Activated gamma-delta T cell treated with Interleukin-2 at 50 U/mL for 16 hours (primary cell): ENCODE measurements at regions not wholly inside any gene's neighbourhood (a gene's known extent, or its start where the extent isn't known, plus 50 kb on each side); places are given as distances from the start of the nearest gene placed in this dataset.

ENCODE experiments used
- DNase-seq: peaks from one replicate; pipeline ENCODE4 v3.0.0-alpha.2; 2020

GRCh38 chr13:91178099-91178498 is 169.4 kb upstream of the MIR17HG start:
- DNase-seq, result no peak

DNA sequence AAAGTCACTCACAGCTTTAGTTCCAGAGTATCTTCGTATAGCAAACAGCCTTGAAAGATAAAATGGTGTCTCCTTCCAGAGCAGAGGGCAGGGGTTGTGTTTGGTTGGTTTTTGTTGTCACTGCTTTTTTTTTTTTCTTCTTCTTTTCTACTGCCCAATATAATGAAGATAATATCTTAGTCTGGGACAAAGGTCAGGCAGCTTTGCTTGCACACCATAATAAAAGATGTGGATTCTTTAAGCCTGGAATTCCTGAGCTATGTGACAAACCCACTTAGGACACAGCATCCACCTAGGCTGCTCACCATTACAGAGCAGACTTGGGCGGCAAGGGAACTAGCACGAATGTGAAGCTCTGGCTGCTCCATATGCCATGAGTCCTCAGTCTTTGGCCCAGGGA is 165.6 kb upstream of the MIR17HG start:
- no peak for DNase-seq

- DNase-seq, result no peak
These were observed 163.1 kb upstream of the MIR17HG start for GRCh38 chr13:91184244-91184926.

DNA sequence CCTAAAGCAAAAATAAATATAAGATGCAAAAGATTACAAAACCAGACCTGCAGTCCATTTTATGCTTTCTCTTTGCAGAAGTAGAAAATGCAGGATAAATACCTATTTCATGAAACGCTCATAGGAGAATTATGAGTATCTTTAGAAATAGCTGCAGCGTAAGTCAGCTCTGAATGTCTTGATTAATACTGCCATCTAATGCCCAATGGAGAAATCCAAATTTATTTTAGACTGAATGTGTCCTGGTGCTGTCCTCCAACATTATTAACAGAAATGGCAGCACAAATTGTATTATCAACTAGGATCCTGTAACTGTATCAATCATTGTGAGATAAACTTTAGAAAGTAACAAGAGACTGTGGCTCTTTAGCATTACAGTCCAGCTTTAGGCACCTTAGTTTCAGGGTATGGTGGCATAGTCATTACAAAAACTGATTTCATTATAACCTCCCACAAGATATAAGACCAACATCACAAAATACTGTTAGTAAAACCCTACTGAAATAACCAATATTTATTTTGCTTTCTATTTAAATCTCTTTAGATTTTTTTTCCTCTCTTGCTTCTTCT is 162.1 kb upstream of the MIR17HG start:
- DNase-seq, result no peak

GRCh38 chr13:91187522-91187921 is 160.0 kb upstream of the MIR17HG start:
- no peak for DNase-seq

DNA sequence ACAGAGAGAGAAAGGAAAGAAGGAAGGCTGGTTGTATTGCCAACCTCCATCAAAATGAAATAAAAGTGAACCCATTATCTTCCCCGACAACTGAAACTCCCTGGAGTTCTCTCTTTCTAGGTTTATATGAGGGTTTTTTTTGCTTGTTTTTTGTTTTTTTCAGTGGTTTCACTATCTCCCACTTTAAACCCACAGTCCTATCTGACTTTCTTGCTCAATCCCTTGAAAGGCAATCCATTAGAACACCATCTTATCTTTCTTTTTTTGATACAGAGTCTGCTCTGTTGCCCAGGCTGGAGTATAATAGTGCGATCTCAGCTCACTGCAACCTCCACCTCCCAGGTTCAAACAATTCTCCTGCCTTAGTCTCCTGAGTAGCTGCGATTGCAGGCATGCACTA is 158.0 kb upstream of the MIR17HG start:
- no peak for DNase-seq

DNA sequence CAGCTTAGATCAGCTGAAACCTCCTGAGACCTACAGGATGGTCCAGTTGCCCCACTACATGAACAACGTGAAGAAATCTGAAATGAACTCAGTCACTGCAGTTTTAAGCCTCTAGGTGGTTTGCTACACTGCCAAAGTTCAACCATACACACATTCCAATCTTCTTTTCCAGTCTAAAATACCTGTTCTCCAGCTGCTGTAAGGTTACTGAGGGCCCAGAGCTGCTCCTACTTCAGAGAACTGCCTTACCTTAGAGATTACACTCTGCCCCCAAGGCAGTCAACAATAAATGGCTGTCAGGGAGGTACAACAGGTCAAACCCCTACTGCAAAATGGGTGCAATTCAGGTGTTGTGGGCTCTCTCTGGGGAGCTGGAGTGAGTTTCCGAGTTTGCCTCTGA is 154.1 kb upstream of the MIR17HG start:
- no peak for DNase-seq

DNA sequence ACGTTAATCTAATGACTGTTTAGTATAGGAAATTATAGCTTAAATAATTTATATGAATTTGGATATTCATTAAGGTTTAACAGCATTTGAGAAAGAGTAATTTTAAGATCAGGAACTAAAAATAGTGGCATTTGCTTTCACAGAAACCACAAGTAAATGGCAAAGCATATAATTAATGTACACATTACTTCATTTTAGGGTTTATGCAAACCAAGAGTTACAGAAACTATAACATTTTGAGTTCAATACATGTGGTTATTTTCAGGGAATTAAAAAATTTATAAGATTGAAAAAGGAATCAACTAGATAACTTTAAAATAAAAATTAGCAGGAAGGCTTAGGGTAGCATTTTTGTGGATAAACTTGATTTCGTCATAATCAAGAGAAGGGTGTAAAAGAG is 151.7 kb upstream of the MIR17HG start:
- no peak for DNase-seq

DNA sequence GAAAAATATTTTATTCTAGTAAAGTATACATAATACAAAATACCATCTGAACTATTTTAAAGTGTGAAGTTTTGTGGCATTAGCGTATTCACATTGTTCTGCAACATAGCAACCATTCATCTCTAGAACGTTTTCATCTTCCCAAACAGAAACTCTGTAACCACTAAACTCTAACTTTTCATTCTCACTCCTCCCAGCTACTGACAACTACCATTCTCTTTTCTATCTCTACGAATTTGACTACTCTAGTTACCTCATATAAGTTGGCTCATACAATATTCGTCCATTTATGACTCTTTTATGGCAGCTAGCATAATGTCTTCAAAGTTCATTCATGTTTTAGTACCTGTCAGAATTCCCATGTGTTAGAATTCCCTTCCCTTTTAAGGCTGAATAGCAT is 150.5 kb upstream of the MIR17HG start:
- no peak for DNase-seq

- DNase-seq, result no peak
These were observed 147.6 kb upstream of the MIR17HG start for GRCh38 chr13:91199866-91200265.

GRCh38 chr13:91200486-91200885 is 147.0 kb upstream of the MIR17HG start:
- DNase-seq, result no peak

DNA sequence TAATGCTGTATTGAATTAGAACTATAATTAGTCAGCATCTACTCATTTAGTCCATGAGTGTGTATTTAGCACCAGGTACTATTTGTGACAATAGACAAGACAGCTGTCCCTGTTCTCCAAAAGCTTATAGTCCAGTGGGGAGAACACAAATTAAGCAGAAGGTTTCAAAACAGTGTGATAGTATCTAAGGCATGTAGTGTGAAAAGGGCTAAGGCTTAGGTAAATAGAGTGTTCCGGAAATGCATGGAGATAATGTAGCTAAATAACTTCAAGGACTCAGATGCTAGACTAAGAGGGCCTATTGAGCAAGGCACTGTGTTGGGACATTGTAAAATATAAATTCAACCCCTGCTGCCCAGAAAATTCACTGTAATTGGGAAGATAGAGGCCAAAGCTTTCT is 144.1 kb upstream of the MIR17HG start:
- DNase-seq, result no peak

DNA sequence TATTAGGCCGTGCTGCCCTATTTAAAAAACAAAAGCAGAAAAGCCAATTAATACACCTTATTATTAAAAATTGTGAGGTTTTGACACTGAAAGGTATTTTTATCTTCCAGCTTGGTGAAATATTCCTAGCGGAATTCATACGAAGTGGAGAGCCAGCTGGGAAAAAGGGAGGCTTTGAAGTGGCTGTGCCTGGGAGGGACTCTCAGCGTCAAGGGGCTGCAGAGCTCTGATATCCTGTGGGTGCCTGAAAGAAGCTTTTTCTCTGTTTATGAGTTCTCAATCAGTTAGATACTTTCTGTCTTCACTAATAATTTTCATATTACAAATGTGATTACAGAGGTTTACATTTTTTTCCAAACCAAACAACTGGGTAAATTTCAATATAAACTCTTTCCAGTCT is 140.2 kb upstream of the MIR17HG start:
- DNase-seq, result no peak

- no peak for DNase-seq
These were observed 136.0 kb upstream of the MIR17HG start for GRCh38 chr13:91211510-91211909.

DNA sequence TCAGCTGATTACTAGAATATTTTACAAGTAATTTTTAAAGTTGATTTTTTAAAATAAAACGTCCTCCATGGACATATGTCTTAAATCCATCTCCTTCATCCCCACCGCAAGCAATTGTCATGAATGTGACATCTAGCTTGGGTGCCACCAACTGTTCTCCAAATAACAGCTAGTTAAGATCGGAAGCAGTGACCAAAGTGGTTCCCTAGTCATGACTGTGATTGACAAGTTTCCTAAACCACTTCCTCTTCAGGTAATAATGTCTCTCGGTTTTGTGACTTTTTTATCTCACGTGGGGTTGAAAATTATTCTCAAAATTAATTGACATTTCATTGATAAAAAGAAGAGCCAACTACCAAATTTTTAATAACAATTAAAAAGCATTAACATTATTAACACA is 135.3 kb upstream of the MIR17HG start:
- DNase-seq, result no peak

DNA sequence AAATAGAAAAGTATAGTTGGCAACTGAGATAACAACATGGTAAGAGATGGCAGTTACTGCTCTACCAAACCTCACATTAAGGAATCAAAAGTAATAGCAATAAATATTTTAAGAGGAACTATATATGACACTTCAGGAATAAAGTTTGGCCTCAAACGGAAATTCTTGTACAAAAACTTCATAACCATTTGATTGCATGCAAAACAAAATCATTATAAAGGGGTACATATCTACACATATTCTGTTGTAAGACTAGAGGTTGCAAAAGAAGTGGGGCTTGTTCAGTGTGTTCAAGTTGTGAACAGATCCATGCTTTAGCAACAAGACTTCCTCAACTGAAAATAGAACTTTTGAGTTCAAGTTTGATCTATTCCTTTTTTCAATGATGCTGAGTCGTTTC is 133.5 kb upstream of the MIR17HG start:
- no peak for DNase-seq

DNA sequence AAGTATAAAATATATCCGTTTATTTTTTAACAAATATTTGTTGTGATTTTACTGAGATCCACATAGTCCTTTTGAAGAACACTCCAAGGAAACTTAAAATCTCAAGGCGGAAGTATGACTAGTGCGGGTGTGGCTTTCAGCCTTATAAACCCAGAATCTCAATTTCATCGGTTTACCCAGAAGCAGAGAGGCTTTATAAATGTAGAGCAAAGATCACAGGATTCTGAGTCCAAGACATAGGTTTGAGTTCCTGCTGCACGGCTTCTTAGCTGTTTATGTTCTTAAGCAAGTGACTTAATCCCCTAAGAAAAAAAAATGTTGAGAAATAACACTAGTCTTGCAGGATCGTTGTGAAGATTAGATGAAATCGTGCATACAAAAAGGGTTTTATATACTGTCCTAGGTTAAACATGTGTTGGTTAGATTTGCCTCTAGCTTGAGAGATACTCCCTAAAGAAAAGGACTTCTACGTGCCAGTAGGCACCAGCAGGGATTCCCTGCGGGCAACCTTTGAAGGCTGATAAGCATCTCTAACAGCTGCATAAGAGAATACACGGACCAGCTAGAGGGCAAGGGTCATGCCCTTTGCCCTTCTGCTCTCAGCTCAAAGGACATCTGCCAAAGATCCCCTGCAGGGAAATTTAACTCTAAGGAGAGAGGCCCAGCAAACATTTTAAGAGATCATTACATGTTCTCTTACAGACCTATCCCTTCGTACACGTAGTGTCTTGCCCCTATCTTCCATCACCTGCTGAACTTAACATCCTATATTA is 130.4 kb upstream of the MIR17HG start:
- DNase-seq, result no peak

DNA sequence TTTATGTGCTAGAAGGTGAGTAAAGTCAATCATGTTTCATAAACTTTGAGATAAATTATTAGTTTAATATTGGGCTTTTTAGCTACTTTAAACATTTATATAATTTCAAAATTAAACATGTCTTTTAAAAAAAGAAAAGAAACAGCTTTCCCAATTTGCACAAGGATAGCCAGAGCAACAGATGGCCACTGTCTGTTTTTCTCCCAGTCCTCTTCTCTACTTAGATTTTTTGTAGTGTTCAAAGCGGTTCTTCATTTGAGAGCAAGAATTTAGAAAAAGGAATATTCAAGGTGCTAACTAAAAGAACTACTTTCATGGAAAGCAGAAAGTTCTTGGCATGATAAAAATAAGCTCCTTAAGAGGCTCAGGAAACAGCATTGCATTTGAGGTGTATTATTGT is 128.3 kb upstream of the MIR17HG start:
- no peak for DNase-seq

DNA sequence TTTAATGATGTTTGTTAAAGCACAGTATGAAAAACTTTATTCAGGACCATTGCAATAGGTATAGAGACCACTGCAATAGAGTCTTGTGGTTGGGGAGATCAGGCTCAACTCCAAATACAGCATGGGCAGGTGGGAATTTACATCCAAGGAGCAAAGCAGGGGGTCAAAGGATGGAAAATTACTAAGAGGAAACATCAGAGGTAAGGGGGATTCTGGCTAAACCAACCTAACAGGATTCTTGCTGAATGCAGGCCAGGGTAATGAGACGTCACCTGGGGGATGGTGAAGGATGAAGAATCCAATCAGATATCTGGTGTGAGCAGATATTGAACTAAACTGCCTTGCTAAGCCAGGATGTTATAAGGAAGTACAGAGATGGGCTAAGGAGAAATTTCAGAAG is 126.6 kb upstream of the MIR17HG start:
- DNase-seq, result no peak

GRCh38 chr13:91228108-91228507 is 119.4 kb upstream of the MIR17HG start:
- no peak for DNase-seq

GRCh38 chr13:91228940-91229339 is 118.5 kb upstream of the MIR17HG start:
- no peak for DNase-seq

GRCh38 chr13:91232716-91233115 is 114.8 kb upstream of the MIR17HG start:
- no peak for DNase-seq

- DNase-seq, result no peak
These were observed 114.2 kb upstream of the MIR17HG start for GRCh38 chr13:91233291-91233690.

GRCh38 chr13:91236182-91236581 is 111.3 kb upstream of the MIR17HG start:
- DNase-seq, result no peak

- DNase-seq, result no peak
These were observed 110.6 kb upstream of the MIR17HG start for GRCh38 chr13:91236921-91237320.
